GM18498 (cell line): ENCODE measurements at regions not wholly inside any gene's neighbourhood (a gene's known extent, or its start where the extent isn't known, plus 50 kb on each side); places are given as distances from the start of the nearest gene placed in this dataset.
"Not testable (repeated sequence)": the region's sequence is repeated elsewhere in the genome, so short reads cannot be mapped to it uniquely, and the experiment has no call there.

ENCODE experiments used
- ATAC-seq: cut with Tn5 transposase; IDR thresholded peaks from one replicate; pipeline ENCODE4 v1.9.1; 2021; ENCODE audit warnings: mild to moderate bottlenecking, moderate library complexity; ENCODE audit not compliant: unreplicated experiment

GRCh38 chr5:4579679-4580078 lies 560.5 kb upstream of the ADAMTS16 start:
- no peak for ATAC-seq

DNA sequence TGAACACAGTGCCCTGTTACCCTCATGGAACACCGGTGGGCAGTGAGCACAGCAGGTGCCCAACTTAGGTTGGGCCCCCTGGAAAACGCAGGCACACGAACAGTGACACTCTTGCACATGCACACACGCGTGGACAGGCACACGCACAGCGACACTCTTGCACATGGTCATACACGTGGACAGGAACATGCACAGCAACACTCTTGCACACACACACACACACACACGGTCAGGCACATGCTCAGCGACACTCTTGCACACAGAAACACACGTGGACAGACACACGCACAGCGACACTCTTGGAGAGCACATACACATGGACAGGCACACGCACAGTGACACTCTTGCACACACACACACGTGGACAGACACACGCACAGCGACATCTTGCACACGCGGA lies 559.4 kb upstream of the ADAMTS16 start:
- ATAC-seq = no peak

GRCh38 chr5:4581289-4581688 lies 558.8 kb upstream of the ADAMTS16 start:
- no peak for ATAC-seq

DNA sequence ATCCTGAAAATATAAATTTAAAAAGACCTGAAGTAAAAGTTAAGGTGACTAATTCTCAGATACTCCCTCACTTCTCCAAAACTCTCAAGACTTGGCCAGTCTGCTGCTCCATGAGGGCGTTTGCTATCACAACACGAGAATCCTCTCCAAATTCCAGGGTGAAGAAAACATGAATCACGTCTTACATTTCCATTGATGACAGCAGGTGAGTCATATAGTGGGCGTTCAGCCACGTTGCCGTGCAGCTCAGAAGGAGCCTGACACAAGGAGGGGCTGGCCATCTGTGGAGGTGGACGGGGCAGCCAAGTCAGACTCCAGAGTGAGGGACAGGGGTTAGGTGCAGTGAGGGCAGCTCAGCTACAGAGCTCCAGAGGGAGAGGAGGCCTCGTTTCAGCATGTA lies 555.1 kb upstream of the ADAMTS16 start:
- no peak for ATAC-seq

- no peak for ATAC-seq
Observed at GRCh38 chr5:4613440-4613839, 526.7 kb upstream of the ADAMTS16 start.

- no peak for ATAC-seq
Observed at GRCh38 chr5:4614088-4614487, 526.0 kb upstream of the ADAMTS16 start.

- not testable (repeated sequence) for ATAC-seq
Observed at GRCh38 chr5:4615369-4615768, 524.8 kb upstream of the ADAMTS16 start.

- no peak for ATAC-seq
Observed at GRCh38 chr5:4625206-4625896, 514.8 kb upstream of the ADAMTS16 start.

- ATAC-seq = no peak
Observed at GRCh38 chr5:4627131-4627530, 513.0 kb upstream of the ADAMTS16 start.

DNA sequence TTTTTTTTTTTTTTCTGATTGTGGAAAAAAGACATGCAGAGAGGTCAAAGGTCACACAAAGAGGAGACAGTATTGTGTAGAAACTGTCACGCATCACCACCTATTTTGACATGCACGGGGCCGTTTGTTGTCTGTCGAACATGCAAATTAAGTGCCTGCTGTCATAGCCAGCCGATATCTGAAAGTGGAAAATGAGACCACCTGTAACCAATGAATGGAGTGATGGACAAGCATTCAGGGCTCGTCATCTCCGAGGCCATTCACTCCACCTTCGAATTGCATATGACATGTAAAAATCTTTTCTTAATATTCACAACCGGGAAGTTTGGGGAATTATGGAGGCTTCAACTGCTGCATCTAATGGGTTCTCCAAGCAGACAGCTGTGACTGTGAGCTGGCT lies 512.2 kb upstream of the ADAMTS16 start:
- no peak for ATAC-seq

DNA sequence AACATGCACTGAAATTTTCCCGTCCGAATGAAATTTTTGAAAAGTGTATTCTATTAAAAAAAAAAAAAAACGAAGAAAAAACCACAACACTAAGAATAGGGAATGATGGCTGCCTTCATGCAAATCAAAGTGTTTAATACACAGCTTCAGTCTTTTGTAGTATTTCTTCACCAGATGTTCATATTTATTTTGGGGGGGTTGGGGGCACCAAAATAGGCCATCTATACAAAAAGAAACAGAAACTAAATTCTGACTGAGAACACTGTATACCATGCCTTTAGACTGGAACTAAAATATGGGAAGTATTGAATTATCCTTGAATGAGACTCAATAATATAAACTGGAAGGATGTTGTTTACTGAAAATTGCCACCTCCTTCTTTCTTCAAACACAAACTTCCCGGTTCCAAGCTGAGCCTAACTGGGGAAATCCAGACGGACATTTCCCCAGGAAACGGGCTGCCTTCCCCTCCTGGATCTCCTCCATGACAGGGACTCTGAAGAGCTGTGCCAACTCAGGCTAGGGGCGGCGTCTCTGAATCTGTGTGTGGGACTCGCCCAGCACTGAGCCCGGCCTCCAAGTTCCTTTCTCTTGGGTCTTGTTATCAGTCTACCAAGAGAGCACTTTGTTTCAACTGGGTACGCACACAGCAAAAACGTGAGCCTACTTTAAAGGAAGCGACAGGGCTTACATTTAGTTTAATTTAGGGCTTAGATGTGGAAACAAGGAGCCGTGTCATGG lies 511.3 kb upstream of the ADAMTS16 start:
- no peak for ATAC-seq

- ATAC-seq = no peak
Observed at GRCh38 chr5:4630031-4630430, 510.1 kb upstream of the ADAMTS16 start.

GRCh38 chr5:4634342-4634741 lies 505.8 kb upstream of the ADAMTS16 start:
- no peak for ATAC-seq

- ATAC-seq = no peak
Observed at GRCh38 chr5:4636378-4636777, 503.8 kb upstream of the ADAMTS16 start.

GRCh38 chr5:4639946-4640345 lies 500.2 kb upstream of the ADAMTS16 start:
- ATAC-seq = no peak

DNA sequence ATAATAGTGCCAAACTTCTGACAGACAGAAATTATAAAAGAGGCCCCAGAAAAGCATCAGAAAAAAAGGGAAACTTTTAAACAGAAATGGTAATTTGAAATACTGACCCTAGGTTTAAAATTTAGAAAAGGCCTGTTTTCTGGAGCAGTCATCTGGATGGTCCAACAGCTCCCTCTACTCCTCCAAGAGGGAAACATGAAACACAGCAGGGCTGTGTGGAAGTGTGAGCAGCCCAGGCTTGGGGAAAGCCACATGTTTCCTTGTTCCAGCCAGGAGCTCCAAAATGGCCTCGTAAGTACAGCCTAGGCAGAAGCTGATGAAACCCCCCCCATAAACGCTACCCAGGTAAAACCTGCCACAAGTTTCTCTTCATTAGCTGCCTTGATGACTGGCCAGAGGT lies 499.3 kb upstream of the ADAMTS16 start:
- no peak for ATAC-seq

- no peak for ATAC-seq
Observed at GRCh38 chr5:4642525-4642924, 497.6 kb upstream of the ADAMTS16 start.

DNA sequence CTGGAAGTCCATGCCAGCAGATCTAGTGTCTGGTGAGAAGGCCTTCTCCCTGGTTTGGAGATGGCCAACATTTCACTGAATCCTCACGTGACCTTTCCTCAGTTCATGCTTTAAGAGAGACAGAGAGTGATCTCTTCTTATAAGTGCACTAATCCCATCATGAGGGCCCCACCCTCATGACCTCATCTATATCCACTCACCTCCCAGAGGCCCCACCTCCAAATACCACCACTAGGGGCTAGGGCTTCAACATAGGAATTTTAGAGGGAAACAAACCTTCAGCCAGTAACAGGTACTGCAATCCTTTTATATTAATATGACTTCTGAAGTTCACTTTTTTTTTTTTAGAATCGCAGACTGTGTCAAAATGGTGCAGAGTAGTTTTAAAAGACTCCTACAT lies 496.9 kb upstream of the ADAMTS16 start:
- no peak for ATAC-seq

DNA sequence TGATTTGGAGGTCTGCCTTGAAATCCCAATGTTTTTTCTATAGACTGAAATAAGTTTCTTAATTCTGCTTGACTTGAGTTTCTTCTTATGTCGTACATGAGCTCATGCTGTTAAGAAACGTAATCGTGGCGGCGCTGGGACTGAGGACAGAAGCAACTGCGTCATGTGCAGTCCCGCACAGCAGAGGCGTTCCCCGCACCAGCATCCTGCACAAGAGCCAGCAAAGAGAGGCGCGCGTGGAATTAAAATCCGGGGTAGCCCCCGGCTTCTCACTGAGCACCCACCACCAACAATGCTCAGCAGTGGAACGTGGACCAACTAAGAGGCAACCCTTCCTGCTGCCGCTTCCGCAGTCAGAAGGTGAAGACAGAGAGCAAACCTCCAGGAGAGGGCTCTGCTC lies 496.2 kb upstream of the ADAMTS16 start:
- no peak for ATAC-seq

- ATAC-seq = no peak
Observed at GRCh38 chr5:4646715-4647375, 493.3 kb upstream of the ADAMTS16 start.

GRCh38 chr5:4647955-4648354 lies 492.2 kb upstream of the ADAMTS16 start:
- ATAC-seq = no peak
